ENCODE measurements at regions not wholly inside any gene's neighbourhood (a gene's known extent, or its start where the extent isn't known, plus 50 kb on each side); places are given as distances from the start of the nearest gene placed in this dataset.
A peak's percentile ranks its signal among the peaks of the same experiment; 100 is the strongest.
"Not testable (repeated sequence)": the region's sequence is repeated elsewhere in the genome, so short reads cannot be mapped to it uniquely, and the experiment has no call there.

- no peak for DNase-seq
These were observed 328.2 kb downstream of the DTHD1 start for GRCh38 chr4:36609661-36610060.

- DNase-seq = no peak
These were observed 329.2 kb downstream of the DTHD1 start for GRCh38 chr4:36610628-36611027.

GRCh38 chr4:36613142-36613541 is 331.7 kb downstream of the DTHD1 start:
- not testable (repeated sequence) for DNase-seq

- no peak for DNase-seq
These were observed 332.6 kb downstream of the DTHD1 start for GRCh38 chr4:36614011-36614410.

GRCh38 chr4:36618102-36618501 is 336.7 kb downstream of the DTHD1 start:
- DNase-seq = no peak

GRCh38 chr4:36624030-36624429 is 342.6 kb downstream of the DTHD1 start:
- no peak for DNase-seq

- no peak for DNase-seq
These were observed 356.9 kb downstream of the DTHD1 start for GRCh38 chr4:36638273-36638811.

- DNase-seq = no peak
These were observed 359.5 kb downstream of the DTHD1 start for GRCh38 chr4:36640876-36641275.

GRCh38 chr4:36651253-36651652 is 369.8 kb downstream of the DTHD1 start:
- DNase-seq = no peak

- no peak for DNase-seq
These were observed 371.4 kb downstream of the DTHD1 start for GRCh38 chr4:36652857-36653256.

- no peak for DNase-seq
These were observed 384.6 kb downstream of the DTHD1 start for GRCh38 chr4:36665985-36666527.

- DNase-seq = no peak
These were observed 394.0 kb downstream of the DTHD1 start for GRCh38 chr4:36675436-36675835.

GRCh38 chr4:36676139-36677050 is 395.0 kb downstream of the DTHD1 start:
- no peak for DNase-seq

- DNase-seq = no peak
These were observed 395.7 kb downstream of the DTHD1 start for GRCh38 chr4:36677112-36677511.

GRCh38 chr4:36677874-36678273 is 396.5 kb downstream of the DTHD1 start:
- no peak for DNase-seq

GRCh38 chr4:36687681-36688080 is 406.3 kb downstream of the DTHD1 start:
- no peak for DNase-seq

GRCh38 chr4:36692586-36692985 is 411.2 kb downstream of the DTHD1 start:
- peak; percentile 7 for DNase-seq

GRCh38 chr4:36702245-36702644 is 420.8 kb downstream of the DTHD1 start:
- no peak for DNase-seq

- DNase-seq = no peak
These were observed 422.9 kb downstream of the DTHD1 start for GRCh38 chr4:36704289-36704688.

GRCh38 chr4:36709991-36710390 is 428.6 kb downstream of the DTHD1 start:
- DNase-seq = no peak

GRCh38 chr4:36712013-36712412 is 430.6 kb downstream of the DTHD1 start:
- peak; percentile 54 for DNase-seq

GRCh38 chr4:36716874-36717273 is 435.5 kb downstream of the DTHD1 start:
- DNase-seq = no peak

GRCh38 chr4:36719425-36719824 is 438.0 kb downstream of the DTHD1 start:
- no peak for DNase-seq

GRCh38 chr4:36722986-36723385 is 441.6 kb downstream of the DTHD1 start:
- DNase-seq = no peak
